ENCODE measurements at regions not wholly inside any gene's neighbourhood (a gene's known extent, or its start where the extent isn't known, plus 50 kb on each side); places are given as distances from the start of the nearest gene placed in this dataset.

GRCh38 chr17:30588798-30589247 lies 111.6 kb downstream of the GOSR1 start (continued):
- TF ChIP-seq NR2F2 (IDR thresholded peaks at IDR 0.05; ENCODE audit: borderline replicate concordance, low read depth) (peak; percentile 98), ZBTB7B (CRISPR knock-in tag; IDR thresholded peaks at IDR 0.05) (peak; percentile 74), ZNF256 (CRISPR knock-in tag; conservative IDR thresholded peaks at IDR 0.05) (no peak), HDAC6 (IDR thresholded peaks at IDR 0.05; ENCODE audit: low read depth, low read length) (no peak), MEF2D (CRISPR knock-in tag; IDR thresholded peaks at IDR 0.05) (peak; percentile 83), ZNF557 (CRISPR knock-in tag; IDR thresholded peaks at IDR 0.05) (0 out of 2 replicates have a peak, but pooled peaks have one; percentile 70), THYN1 (CRISPR knock-in tag; IDR thresholded peaks at IDR 0.05; ENCODE audit: borderline replicate concordance, low read depth) (no peak), SP1 (IDR thresholded peaks at IDR 0.05) (no peak), SP1 (CRISPR knock-in tag; IDR thresholded peaks at IDR 0.05) (no peak), ZNF160 (CRISPR knock-in tag; IDR thresholded peaks at IDR 0.05) (no peak), ZNF598 (CRISPR knock-in tag; IDR thresholded peaks at IDR 0.05; ENCODE audit: borderline replicate concordance) (no peak), ZNF253 (CRISPR knock-in tag; IDR thresholded peaks at IDR 0.05; ENCODE audit: borderline replicate concordance) (no peak), ELF3 (CRISPR knock-in tag; IDR thresholded peaks at IDR 0.05) (peak; percentile 66), SP5 (CRISPR knock-in tag; IDR thresholded peaks at IDR 0.05; ENCODE audit: borderline replicate concordance, low read depth) (peak; percentile 90), TARDBP (CRISPR knock-in tag; IDR thresholded peaks at IDR 0.05) (peak; percentile 76), MED8 (CRISPR knock-in tag; IDR thresholded peaks at IDR 0.05; ENCODE audit: insufficient replicate concordance) (peak; percentile 26), PCBP2 (optimal IDR thresholded peaks at IDR 0.05; ENCODE audit: low read depth, low read length, poor library complexity, severe bottlenecking) (no peak), NFYC (CRISPR knock-in tag; IDR thresholded peaks at IDR 0.05) (0 out of 2 replicates have a peak, but pooled peaks have one; percentile 24), PHF5A (CRISPR knock-in tag; IDR thresholded peaks at IDR 0.05; ENCODE audit: low read depth, unreplicated experiment) (no peak), ZNF383 (CRISPR knock-in tag; IDR thresholded peaks at IDR 0.05; ENCODE audit: borderline replicate concordance) (no peak), ZNF343 (CRISPR knock-in tag; IDR thresholded peaks at IDR 0.05) (no peak), ISX (CRISPR knock-in tag; conservative IDR thresholded peaks at IDR 0.05) (no peak), ZNF232 (CRISPR knock-in tag; IDR thresholded peaks at IDR 0.05; ENCODE audit: borderline replicate concordance) (no peak)
- TF ChIP-seq, protein P1, sequence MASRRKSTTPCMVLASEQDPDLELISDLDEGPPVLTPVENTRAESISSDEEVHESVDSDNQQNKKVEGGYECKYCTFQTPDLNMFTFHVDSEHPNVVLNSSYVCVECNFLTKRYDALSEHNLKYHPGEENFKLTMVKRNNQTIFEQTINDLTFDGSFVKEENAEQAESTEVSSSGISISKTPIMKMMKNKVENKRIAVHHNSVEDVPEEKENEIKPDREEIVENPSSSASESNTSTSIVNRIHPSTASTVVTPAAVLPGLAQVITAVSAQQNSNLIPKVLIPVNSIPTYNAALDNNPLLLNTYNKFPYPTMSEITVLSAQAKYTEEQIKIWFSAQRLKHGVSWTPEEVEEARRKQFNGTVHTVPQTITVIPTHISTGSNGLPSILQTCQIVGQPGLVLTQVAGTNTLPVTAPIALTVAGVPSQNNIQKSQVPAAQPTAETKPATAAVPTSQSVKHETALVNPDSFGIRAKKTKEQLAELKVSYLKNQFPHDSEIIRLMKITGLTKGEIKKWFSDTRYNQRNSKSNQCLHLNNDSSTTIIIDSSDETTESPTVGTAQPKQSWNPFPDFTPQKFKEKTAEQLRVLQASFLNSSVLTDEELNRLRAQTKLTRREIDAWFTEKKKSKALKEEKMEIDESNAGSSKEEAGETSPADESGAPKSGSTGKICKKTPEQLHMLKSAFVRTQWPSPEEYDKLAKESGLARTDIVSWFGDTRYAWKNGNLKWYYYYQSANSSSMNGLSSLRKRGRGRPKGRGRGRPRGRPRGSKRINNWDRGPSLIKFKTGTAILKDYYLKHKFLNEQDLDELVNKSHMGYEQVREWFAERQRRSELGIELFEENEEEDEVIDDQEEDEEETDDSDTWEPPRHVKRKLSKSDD (CRISPR knock-in tag; IDR thresholded peaks at IDR 0.05; ENCODE audit: low read depth) = 0 out of 2 replicates have a peak, but pooled peaks have one; percentile 59
- TF ChIP-seq, protein P2, sequence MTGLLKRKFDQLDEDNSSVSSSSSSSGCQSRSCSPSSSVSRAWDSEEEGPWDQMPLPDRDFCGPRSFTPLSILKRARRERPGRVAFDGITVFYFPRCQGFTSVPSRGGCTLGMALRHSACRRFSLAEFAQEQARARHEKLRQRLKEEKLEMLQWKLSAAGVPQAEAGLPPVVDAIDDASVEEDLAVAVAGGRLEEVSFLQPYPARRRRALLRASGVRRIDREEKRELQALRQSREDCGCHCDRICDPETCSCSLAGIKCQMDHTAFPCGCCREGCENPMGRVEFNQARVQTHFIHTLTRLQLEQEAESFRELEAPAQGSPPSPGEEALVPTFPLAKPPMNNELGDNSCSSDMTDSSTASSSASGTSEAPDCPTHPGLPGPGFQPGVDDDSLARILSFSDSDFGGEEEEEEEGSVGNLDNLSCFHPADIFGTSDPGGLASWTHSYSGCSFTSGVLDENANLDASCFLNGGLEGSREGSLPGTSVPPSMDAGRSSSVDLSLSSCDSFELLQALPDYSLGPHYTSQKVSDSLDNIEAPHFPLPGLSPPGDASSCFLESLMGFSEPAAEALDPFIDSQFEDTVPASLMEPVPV (CRISPR knock-in tag; IDR thresholded peaks at IDR 0.05) = peak; percentile 69; the same call in 1 of the 2 replicates
- TF ChIP-seq, protein P3, sequence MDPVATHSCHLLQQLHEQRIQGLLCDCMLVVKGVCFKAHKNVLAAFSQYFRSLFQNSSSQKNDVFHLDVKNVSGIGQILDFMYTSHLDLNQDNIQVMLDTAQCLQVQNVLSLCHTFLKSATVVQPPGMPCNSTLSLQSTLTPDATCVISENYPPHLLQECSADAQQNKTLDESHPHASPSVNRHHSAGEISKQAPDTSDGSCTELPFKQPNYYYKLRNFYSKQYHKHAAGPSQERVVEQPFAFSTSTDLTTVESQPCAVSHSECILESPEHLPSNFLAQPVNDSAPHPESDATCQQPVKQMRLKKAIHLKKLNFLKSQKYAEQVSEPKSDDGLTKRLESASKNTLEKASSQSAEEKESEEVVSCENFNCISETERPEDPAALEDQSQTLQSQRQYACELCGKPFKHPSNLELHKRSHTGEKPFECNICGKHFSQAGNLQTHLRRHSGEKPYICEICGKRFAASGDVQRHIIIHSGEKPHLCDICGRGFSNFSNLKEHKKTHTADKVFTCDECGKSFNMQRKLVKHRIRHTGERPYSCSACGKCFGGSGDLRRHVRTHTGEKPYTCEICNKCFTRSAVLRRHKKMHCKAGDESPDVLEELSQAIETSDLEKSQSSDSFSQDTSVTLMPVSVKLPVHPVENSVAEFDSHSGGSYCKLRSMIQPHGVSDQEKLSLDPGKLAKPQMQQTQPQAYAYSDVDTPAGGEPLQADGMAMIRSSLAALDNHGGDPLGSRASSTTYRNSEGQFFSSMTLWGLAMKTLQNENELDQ (CRISPR knock-in tag; IDR thresholded peaks at IDR 0.05; ENCODE audit: borderline replicate concordance) = no peak
